H1 (cell line): ENCODE measurements at regions not wholly inside any gene's neighbourhood (a gene's known extent, or its start where the extent isn't known, plus 50 kb on each side); places are given as distances from the start of the nearest gene placed in this dataset.

ENCODE experiments used
- CTCF ChIA-PET: fragments of 300-600 bp; sonication (Branson Sonifier 250); formaldehyde crosslinking; loops from one replicate; lab custom pipeline; 2021; ENCODE audit not compliant: partially characterized antibody; lab: Charles Lee
- POLR2A ChIA-PET: fragments of 300-600 bp; sonication (Branson Sonifier 250); formaldehyde crosslinking; loops from one replicate; lab custom pipeline; 2021; ENCODE audit warnings: inconsistent platforms; ENCODE audit not compliant: partially characterized antibody; lab: Charles Lee
- DNase-seq, 2 experiments: peaks; one replicate each; pipeline versions ENCODE4 v3.0.0 to v3.0.0-alpha.2; 2010 to 2022; ENCODE audit warnings: low spot score in 2 of 2, low read depth in 1 of 2, mixed read lengths in 1 of 2
- FAIRE-seq: peaks from 2 replicates; lab custom pipeline; 2011; peaks lifted over from hg19 to GRCh38; lab: Jason Lieb, UNC
- H2AFZ ChIP-seq: 2 replicates; pipeline ENCODE4 v1.8.1; 2012; ENCODE audit warnings: low read length, inconsistent platforms
- H2AK5ac ChIP-seq: 2 replicates; pipeline ENCODE4 v1.6.1; 2013; ENCODE audit warnings: low read depth, low read length
- H2BK120ac ChIP-seq: replicated peaks from 2 replicates; pipeline ENCODE3; 2013; ENCODE audit warnings: low read depth, low read length, inconsistent platforms
- H2BK12ac ChIP-seq: 2 replicates; pipeline ENCODE4 v1.6.1; 2013; ENCODE audit warnings: low read depth, low read length
- H2BK15ac ChIP-seq: 2 replicates; pipeline ENCODE4 v1.6.1; 2013; ENCODE audit warnings: low read length
- H2BK20ac ChIP-seq: 2 replicates; pipeline ENCODE4 v1.6.1; 2013; ENCODE audit warnings: low read length
- H2BK5ac ChIP-seq: 2 replicates; pipeline ENCODE4 v1.6.1; 2013; ENCODE audit warnings: low read depth, low read length
- H3K14ac ChIP-seq: 2 replicates; pipeline ENCODE4 v1.6.1; 2013; ENCODE audit warnings: inconsistent platforms; ENCODE audit not compliant: insufficient read length
- H3K18ac ChIP-seq: 2 replicates; pipeline ENCODE4 v1.6.1; 2013; ENCODE audit warnings: low read length; ENCODE audit errors: extremely low read depth
- H3K23ac ChIP-seq: 2 replicates; pipeline ENCODE4 v1.6.1; 2013; ENCODE audit warnings: inconsistent platforms; ENCODE audit not compliant: insufficient read length
- H3K23me2 ChIP-seq: 2 replicates; pipeline ENCODE4 v1.6.1; 2013; ENCODE audit warnings: low read depth, low read length
- H3K27ac ChIP-seq: 2 replicates; pipeline ENCODE4 v1.6.1; 2011; ENCODE audit warnings: low read depth, low read length, inconsistent platforms
- H3K27me3 ChIP-seq, 4 experiments: replicated peaks in 1 of 4; 1 replicate in 1 of 4; 2 replicates in 3 of 4; pipeline versions ENCODE4 v1.6.1 to v1.8.1; 2011 to 2013; ENCODE audit warnings: low read length in 3 of 4, mild to moderate bottlenecking in 3 of 4, inconsistent platforms in 2 of 4, mixed read lengths in 2 of 4, moderate library complexity in 1 of 4; ENCODE audit not compliant: control insufficient read depth in 3 of 4, insufficient read depth in 3 of 4; ENCODE audit errors: extremely low read depth in 1 of 4
- H3K36me3 ChIP-seq, 4 experiments: 2 replicates each; pipeline versions ENCODE4 v1.6.1 to v1.8.1; 2011 to 2013; ENCODE audit warnings: mild to moderate bottlenecking in 4 of 4, low read length in 3 of 4, moderate library complexity in 2 of 4, control low read depth in 1 of 4, inconsistent platforms in 1 of 4; ENCODE audit not compliant: insufficient read depth in 4 of 4, control insufficient read depth in 2 of 4
- H3K4ac ChIP-seq: replicated peaks from 2 replicates; pipeline ENCODE3; 2013; ENCODE audit warnings: low read length, low read depth, mixed read lengths, inconsistent platforms; ENCODE audit not compliant: insufficient read length
- H3K4me1 ChIP-seq, 4 experiments: replicated peaks in 1 of 4; 1 replicate in 1 of 4; 2 replicates in 3 of 4; pipeline versions ENCODE4 v1.6.1 to v1.8.1; 2011 to 2013; ENCODE audit warnings: low read length in 3 of 4, inconsistent platforms in 2 of 4, mixed read lengths in 1 of 4; ENCODE audit not compliant: insufficient read depth in 4 of 4, control insufficient read depth in 3 of 4
- H3K4me2 ChIP-seq, 2 experiments: 2 replicates each; pipeline versions ENCODE4 v1.6.1 to v1.8.1; 2011 to 2013; ENCODE audit warnings: low read depth in 2 of 2, low read length in 2 of 2, control low read depth in 1 of 2, inconsistent platforms in 1 of 2, mild to moderate bottlenecking in 1 of 2; ENCODE audit not compliant: insufficient read depth in 1 of 2
- H3K4me3 ChIP-seq, 4 experiments: fragments of 200-600, 300-600 bp in 1 of 4; sonication (generic), shearing (Covaris generic), sonication (Bioruptor Twin) in 1 of 4; 2 replicates each; pipeline versions ENCODE4 v1.5.1 to v1.8.1; 2011 to 2016; ENCODE audit warnings: low read length in 4 of 4, low read depth in 3 of 4, control low read depth in 2 of 4, inconsistent platforms in 2 of 4, mild to moderate bottlenecking in 2 of 4, mixed read lengths in 1 of 4, moderate library complexity in 1 of 4; ENCODE audit not compliant: insufficient read depth in 2 of 4; ENCODE audit errors: extremely low read depth in 1 of 4
- H3K56ac ChIP-seq: replicated peaks from 2 replicates; pipeline ENCODE3; 2013; ENCODE audit warnings: low read depth, mild to moderate bottlenecking, mixed read lengths, low read length, inconsistent platforms; ENCODE audit not compliant: insufficient read length
- H3K79me1 ChIP-seq: 2 replicates; pipeline ENCODE4 v1.6.1; 2013; ENCODE audit warnings: low read depth, low read length, control low read depth
- H3K79me2 ChIP-seq, 2 experiments: 2 replicates each; pipeline versions ENCODE4 v1.6.1 to v1.8.1; 2012 to 2013; ENCODE audit warnings: low read length in 2 of 2, mild to moderate bottlenecking in 2 of 2, inconsistent platforms in 1 of 2; ENCODE audit not compliant: insufficient read depth in 2 of 2, control insufficient read depth in 1 of 2
- H3K9ac ChIP-seq, 4 experiments: replicated peaks in 1 of 4; 1 replicate in 1 of 4; 2 replicates in 3 of 4; pipeline versions ENCODE4 v1.6.1 to v1.8.1; 2011 to 2013; ENCODE audit warnings: low read depth in 3 of 4, low read length in 3 of 4, control low read depth in 2 of 4, mild to moderate bottlenecking in 2 of 4, moderate library complexity in 2 of 4, inconsistent platforms in 1 of 4; ENCODE audit errors: extremely low read depth in 1 of 4
- H3K9me3 ChIP-seq, 2 experiments: 2 replicates each; pipeline versions ENCODE4 v1.6.1 to v1.8.1; 2012 to 2013; ENCODE audit warnings: mild to moderate bottlenecking in 2 of 2, moderate library complexity in 2 of 2, control low read depth in 1 of 2, inconsistent platforms in 1 of 2, low read depth in 1 of 2, low read length in 1 of 2, mixed read lengths in 1 of 2; ENCODE audit not compliant: insufficient read depth in 2 of 2
- H4K20me1 ChIP-seq, 2 experiments: replicated peaks in 1 of 2; 2 replicates each; pipeline versions ENCODE3 to v1.8.1; 2011 to 2013; ENCODE audit warnings: inconsistent platforms in 2 of 2, low read length in 2 of 2, mild to moderate bottlenecking in 1 of 2; ENCODE audit not compliant: insufficient read depth in 2 of 2, control insufficient read depth in 1 of 2
- H4K5ac ChIP-seq: 2 replicates; pipeline ENCODE4 v1.6.1; 2013; ENCODE audit warnings: low read length, low read depth, mixed read lengths, inconsistent platforms; ENCODE audit not compliant: insufficient read length
- H4K8ac ChIP-seq: 2 replicates; pipeline ENCODE4 v1.8.0; 2013; ENCODE audit warnings: mild to moderate bottlenecking, moderate library complexity, low read length, inconsistent platforms; ENCODE audit not compliant: insufficient read depth; ENCODE audit errors: extremely low read depth
- H4K91ac ChIP-seq: replicated peaks from 2 replicates; pipeline ENCODE3; 2013; ENCODE audit warnings: low read length, mixed read lengths, inconsistent platforms; ENCODE audit not compliant: insufficient read length
- CHD2 ChIP-seq: IDR thresholded peaks from 2 replicates; pipeline ENCODE4 v1.6.1; 2012; ENCODE audit warnings: low read length, improper control_type of control experiment
- EP300 ChIP-seq, 2 experiments: IDR thresholded peaks; 1 replicate in 1 of 2; 2 replicates in 1 of 2; pipeline ENCODE4 v1.6.1; 2011 to 2012; ENCODE audit warnings: low read depth in 2 of 2, low read length in 2 of 2, mild to moderate bottlenecking in 2 of 2, borderline replicate concordance in 1 of 2, inconsistent platforms in 1 of 2, moderate library complexity in 1 of 2
- GTF2F1 ChIP-seq: IDR thresholded peaks from 2 replicates; pipeline ENCODE4 v1.6.1; 2012; ENCODE audit warnings: low read depth, low read length, improper control_type of control experiment, borderline replicate concordance
- RFX5 ChIP-seq: IDR thresholded peaks from 2 replicates; pipeline ENCODE4 v1.6.1; 2011; ENCODE audit warnings: low read depth, low read length, improper control_type of control experiment, borderline replicate concordance
- RNF2 ChIP-seq: fragments of 200-900, 300-1000 bp; sonication (generic); IDR thresholded peaks from 2 replicates; pipeline ENCODE4 v1.7.1; 2016; ENCODE audit warnings: borderline replicate concordance, low read depth, mild to moderate bottlenecking, antibody characterized with exemption, low read length; ENCODE audit not compliant: poor library complexity, severe bottlenecking; ENCODE audit errors: missing control alignments
- RXRA ChIP-seq: IDR thresholded peaks from 2 replicates; pipeline ENCODE4 v1.6.1; 2011; ENCODE audit warnings: low read depth, mild to moderate bottlenecking, low read length, moderate library complexity; ENCODE audit not compliant: insufficient read depth
- SAP30 ChIP-seq: fragments of 300-600 bp; sonication (generic); IDR thresholded peaks from 2 replicates; pipeline ENCODE4 v1.7.1; 2012; ENCODE audit warnings: low read length, moderate library complexity, mild to moderate bottlenecking, inconsistent platforms; ENCODE audit not compliant: insufficient read depth, insufficient replicate concordance
- SP1 ChIP-seq: IDR thresholded peaks from 2 replicates; pipeline ENCODE4 v1.6.1; 2011; ENCODE audit warnings: low read depth, low read length
- WGBS, 2 experiments: shearing (Covaris generic) in 1 of 2; methylation state at CpG; one replicate each; pipeline versions ENCODE4 v1.1.6 to v1.1.7; 2013 to 2015; ENCODE audit warnings: low lambda C conversion rate in 2 of 2, mixed read lengths in 2 of 2, inconsistent platforms in 1 of 2, low coverage in 1 of 2, missing lambda C conversion rate in 1 of 2; ENCODE audit not compliant: insufficient replicate concordance in 2 of 2, insufficient coverage in 1 of 2, insufficient read length in 1 of 2; ENCODE audit errors: extremely low coverage in 1 of 2, missing lambda C conversion rate in 1 of 2; 5-methylcytosine and 5-hydroxymethylcytosine counted together
- TF ChIP-seq, protein P1 (sequence below), 3 experiments: IDR thresholded peaks; 1 replicate in 2 of 3; 2 replicates in 1 of 3; pipeline versions ENCODE4 v1.5.1 to v1.6.1; 2011; ENCODE audit warnings: low read length in 3 of 3, mild to moderate bottlenecking in 3 of 3, inconsistent platforms in 2 of 3, low read depth in 1 of 3, moderate library complexity in 1 of 3; ENCODE audit not compliant: insufficient read depth in 1 of 3; ENCODE audit errors: control extremely low read depth in 1 of 3

DNA sequence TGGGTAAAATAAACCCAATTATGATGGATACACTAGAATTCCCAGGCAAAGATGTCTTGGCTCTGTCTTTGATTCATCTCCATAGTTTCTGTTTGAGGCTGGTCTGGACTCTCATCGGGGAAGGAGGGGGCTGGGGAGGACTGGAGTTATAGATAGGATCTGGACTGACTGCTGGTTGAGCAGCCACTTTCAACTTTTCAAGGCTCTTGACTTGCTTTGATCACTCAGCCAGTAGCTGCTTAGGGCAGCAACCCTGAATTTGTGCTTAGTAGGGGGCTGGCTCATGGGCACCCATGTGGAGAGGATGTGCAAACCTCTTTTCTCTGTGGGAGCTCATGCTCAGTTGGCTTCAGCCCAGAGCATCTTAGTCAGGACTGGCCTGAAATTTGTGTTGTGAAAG, 114.0 kb upstream of the NEDD9 start:
- no peak overlapping the region for H3K9ac ChIP-seq
- CTCF ChIA-PET: interaction anchor here (1.9 kb wide), 1 partner anchor 8 kb away, joined by 4 read pairs; no protein-coding TSS in a partner anchor
- no peak overlapping the region for H2AK5ac ChIP-seq
- POLR2A ChIA-PET: no interaction called here
- no peaks in the 10 kb centered on the region for H3K23me2 ChIP-seq
- no peak overlapping the region for H2BK20ac ChIP-seq
- 100% methylated on average over 1 of the region's 1 CpG; no CpG with 5 or more reads in 1 of the 2 experiments for WGBS, 2 experiments
- H2BK120ac ChIP-seq: no peak overlapping the region
- no peak overlapping the region for H2BK5ac ChIP-seq
- no peak overlapping the region for H2BK15ac ChIP-seq
- no peak overlapping the region for H3K23ac ChIP-seq
- H3K27ac ChIP-seq: no peak overlapping the region
- no peak overlapping the region for H4K8ac ChIP-seq
- no peaks in the 10 kb centered on the region for H3K79me1 ChIP-seq
- DNase-seq (no peak), FAIRE-seq (no peak)
- no peaks in the 10 kb centered on the region for H3K36me3 ChIP-seq
- H3K79me2 ChIP-seq: no peaks in the 10 kb centered on the region
- no peak overlapping the region for H4K5ac ChIP-seq
- H3K4me2 ChIP-seq: no peak overlapping the region
- no peak overlapping the region for H2BK12ac ChIP-seq
- no peak overlapping the region for H3K56ac ChIP-seq
- no peak overlapping the region for H3K4ac ChIP-seq
- no peaks in the 10 kb centered on the region for H4K20me1 ChIP-seq
- no peak overlapping the region for H3K4me3 ChIP-seq
- no peaks in the 10 kb centered on the region for H3K9me3 ChIP-seq
- no peaks in the 10 kb centered on the region for H3K27me3 ChIP-seq
- H2AFZ ChIP-seq: no peak overlapping the region
- H3K14ac ChIP-seq: no peak overlapping the region
- no peak overlapping the region for H4K91ac ChIP-seq
- no peak overlapping the region for H3K18ac ChIP-seq
- no peaks in the 10 kb centered on the region for H3K4me1 ChIP-seq
- TF ChIP-seq EP300 (IDR thresholded peaks at IDR 0.05; ENCODE audit: borderline replicate concordance in 1 of 2, low read depth in 2 of 2, low read length in 2 of 2) (no peak), RFX5 (no peak), SP1 (no peak), GTF2F1 (no peak), SAP30 (no peak), CHD2 (no peak), RXRA (no peak), RNF2 (no peak)
- TF ChIP-seq, protein P1, sequence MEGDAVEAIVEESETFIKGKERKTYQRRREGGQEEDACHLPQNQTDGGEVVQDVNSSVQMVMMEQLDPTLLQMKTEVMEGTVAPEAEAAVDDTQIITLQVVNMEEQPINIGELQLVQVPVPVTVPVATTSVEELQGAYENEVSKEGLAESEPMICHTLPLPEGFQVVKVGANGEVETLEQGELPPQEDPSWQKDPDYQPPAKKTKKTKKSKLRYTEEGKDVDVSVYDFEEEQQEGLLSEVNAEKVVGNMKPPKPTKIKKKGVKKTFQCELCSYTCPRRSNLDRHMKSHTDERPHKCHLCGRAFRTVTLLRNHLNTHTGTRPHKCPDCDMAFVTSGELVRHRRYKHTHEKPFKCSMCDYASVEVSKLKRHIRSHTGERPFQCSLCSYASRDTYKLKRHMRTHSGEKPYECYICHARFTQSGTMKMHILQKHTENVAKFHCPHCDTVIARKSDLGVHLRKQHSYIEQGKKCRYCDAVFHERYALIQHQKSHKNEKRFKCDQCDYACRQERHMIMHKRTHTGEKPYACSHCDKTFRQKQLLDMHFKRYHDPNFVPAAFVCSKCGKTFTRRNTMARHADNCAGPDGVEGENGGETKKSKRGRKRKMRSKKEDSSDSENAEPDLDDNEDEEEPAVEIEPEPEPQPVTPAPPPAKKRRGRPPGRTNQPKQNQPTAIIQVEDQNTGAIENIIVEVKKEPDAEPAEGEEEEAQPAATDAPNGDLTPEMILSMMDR (IDR thresholded peaks at IDR 0.05; ENCODE audit: control extremely low read depth in 1 of 3, insufficient read depth in 1 of 3, low read depth in 1 of 3, low read length in 3 of 3): no peak
